Smooth muscle cell (in vitro differentiated cells): ENCODE measurements at regions not wholly inside any gene's neighbourhood (a gene's known extent, or its start where the extent isn't known, plus 50 kb on each side); places are given as distances from the start of the nearest gene placed in this dataset.

Source experiments
- DNase-seq: peaks from one replicate; lab custom pipeline; 2025; ENCODE audit not compliant: unreplicated experiment; lab: John Stamatoyannopoulos, UW
- H2AFZ ChIP-seq: fragments of 200-600 bp; sonication (generic); 2 replicates; pipeline ENCODE4 v1.6.0; 2016; ENCODE audit warnings: antibody characterized with exemption, low read depth, mild to moderate bottlenecking
- H3F3A ChIP-seq: fragments of 200-600 bp; sonication (generic); 2 replicates; pipeline ENCODE4 v1.6.0; 2017; ENCODE audit warnings: antibody characterized with exemption, low read depth
- H3K27ac ChIP-seq: fragments of 200-600 bp; sonication (generic); 2 replicates; pipeline ENCODE4 v1.5.1; 2016; ENCODE audit warnings: low read depth, mild to moderate bottlenecking
- H3K27me3 ChIP-seq: fragments of 200-600 bp; sonication (generic); 2 replicates; pipeline ENCODE4 v1.6.1; 2016; ENCODE audit warnings: low read depth, mild to moderate bottlenecking
- H3K36me3 ChIP-seq: fragments of 200-600 bp; sonication (generic); 2 replicates; pipeline ENCODE4 v1.5.1; 2016; ENCODE audit warnings: low read depth
- H3K4me1 ChIP-seq: fragments of 200-600 bp; sonication (generic); 2 replicates; pipeline ENCODE4 v1.5.1; 2016; ENCODE audit warnings: low read depth
- H3K4me2 ChIP-seq: fragments of 200-600 bp; sonication (generic); 2 replicates; pipeline ENCODE4 v1.6.0; 2016; ENCODE audit warnings: mild to moderate bottlenecking
- H3K4me3 ChIP-seq: fragments of 200-600 bp; sonication (generic); 2 replicates; pipeline ENCODE4 v1.5.1; 2016; ENCODE audit warnings: mild to moderate bottlenecking
- H3K79me2 ChIP-seq: fragments of 200-600 bp; sonication (generic); 2 replicates; pipeline ENCODE4 v1.6.0; 2016; ENCODE audit warnings: low read depth, mild to moderate bottlenecking
- H3K9ac ChIP-seq: fragments of 200-600 bp; sonication (generic); 2 replicates; pipeline ENCODE4 v1.6.0; 2016; ENCODE audit warnings: low read depth
- H3K9me3 ChIP-seq: fragments of 200-600 bp; sonication (generic); replicated peaks from 2 replicates; pipeline ENCODE4 v1.5.1; 2016; ENCODE audit warnings: low read depth
- H4K20me1 ChIP-seq: fragments of 200-600 bp; sonication (generic); 2 replicates; pipeline ENCODE4 v1.6.0; 2016; ENCODE audit warnings: low read depth
- WGBS: methylation state at CpG from one replicate; pipeline ENCODE4 v1.1.7; 2016; ENCODE audit warnings: low lambda C conversion rate; 5-methylcytosine and 5-hydroxymethylcytosine counted together
- TF ChIP-seq, protein P1 (sequence below): fragments of 200-600 bp; sonication (generic); IDR thresholded peaks from 2 replicates; pipeline ENCODE4 v1.5.1; 2017; ENCODE audit warnings: borderline replicate concordance, mild to moderate bottlenecking, antibody characterized with exemption; ENCODE audit not compliant: insufficient read depth, poor library complexity, severe bottlenecking

DNA sequence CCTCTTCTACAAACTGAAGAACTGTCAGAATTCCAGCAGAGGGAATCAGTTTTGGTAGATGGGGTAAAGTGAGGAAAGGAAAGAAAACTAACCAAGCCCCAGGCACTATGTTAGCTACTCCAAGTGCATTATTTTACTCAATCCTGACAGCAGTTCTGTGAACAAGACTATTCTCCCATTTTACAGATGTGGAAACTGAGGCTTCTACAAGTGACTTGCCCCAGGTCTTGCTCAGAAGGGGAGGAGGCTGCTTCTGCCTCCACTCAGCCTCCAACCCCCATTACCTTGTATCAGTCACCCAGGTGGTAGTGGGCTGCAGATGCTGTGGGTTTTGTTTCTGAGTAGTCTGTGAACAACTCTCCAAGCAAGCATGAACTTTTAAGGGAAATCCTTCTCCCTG lies 315.2 kb upstream of the MAF start:
- no peaks in the 10 kb centered on the region for H3K27me3 ChIP-seq
- H3K9ac ChIP-seq = no peak overlapping the region
- H3K4me3 ChIP-seq = no peak overlapping the region
- no peak for DNase-seq
- H3K4me1 ChIP-seq = peaks cover 9% of the 10 kb centered on the region
- no peaks in the 10 kb centered on the region for H3F3A ChIP-seq
- no peaks in the 10 kb centered on the region for H3K36me3 ChIP-seq
- TF ChIP-seq, protein P1, sequence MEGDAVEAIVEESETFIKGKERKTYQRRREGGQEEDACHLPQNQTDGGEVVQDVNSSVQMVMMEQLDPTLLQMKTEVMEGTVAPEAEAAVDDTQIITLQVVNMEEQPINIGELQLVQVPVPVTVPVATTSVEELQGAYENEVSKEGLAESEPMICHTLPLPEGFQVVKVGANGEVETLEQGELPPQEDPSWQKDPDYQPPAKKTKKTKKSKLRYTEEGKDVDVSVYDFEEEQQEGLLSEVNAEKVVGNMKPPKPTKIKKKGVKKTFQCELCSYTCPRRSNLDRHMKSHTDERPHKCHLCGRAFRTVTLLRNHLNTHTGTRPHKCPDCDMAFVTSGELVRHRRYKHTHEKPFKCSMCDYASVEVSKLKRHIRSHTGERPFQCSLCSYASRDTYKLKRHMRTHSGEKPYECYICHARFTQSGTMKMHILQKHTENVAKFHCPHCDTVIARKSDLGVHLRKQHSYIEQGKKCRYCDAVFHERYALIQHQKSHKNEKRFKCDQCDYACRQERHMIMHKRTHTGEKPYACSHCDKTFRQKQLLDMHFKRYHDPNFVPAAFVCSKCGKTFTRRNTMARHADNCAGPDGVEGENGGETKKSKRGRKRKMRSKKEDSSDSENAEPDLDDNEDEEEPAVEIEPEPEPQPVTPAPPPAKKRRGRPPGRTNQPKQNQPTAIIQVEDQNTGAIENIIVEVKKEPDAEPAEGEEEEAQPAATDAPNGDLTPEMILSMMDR = no peak
- H3K4me2 ChIP-seq = no peak overlapping the region
- H3K27ac ChIP-seq = no peak overlapping the region
- no peaks in the 10 kb centered on the region for H4K20me1 ChIP-seq
- no peak overlapping the region for H2AFZ ChIP-seq
- no peaks in the 10 kb centered on the region for H3K9me3 ChIP-seq
- no peaks in the 10 kb centered on the region for H3K79me2 ChIP-seq

DNA sequence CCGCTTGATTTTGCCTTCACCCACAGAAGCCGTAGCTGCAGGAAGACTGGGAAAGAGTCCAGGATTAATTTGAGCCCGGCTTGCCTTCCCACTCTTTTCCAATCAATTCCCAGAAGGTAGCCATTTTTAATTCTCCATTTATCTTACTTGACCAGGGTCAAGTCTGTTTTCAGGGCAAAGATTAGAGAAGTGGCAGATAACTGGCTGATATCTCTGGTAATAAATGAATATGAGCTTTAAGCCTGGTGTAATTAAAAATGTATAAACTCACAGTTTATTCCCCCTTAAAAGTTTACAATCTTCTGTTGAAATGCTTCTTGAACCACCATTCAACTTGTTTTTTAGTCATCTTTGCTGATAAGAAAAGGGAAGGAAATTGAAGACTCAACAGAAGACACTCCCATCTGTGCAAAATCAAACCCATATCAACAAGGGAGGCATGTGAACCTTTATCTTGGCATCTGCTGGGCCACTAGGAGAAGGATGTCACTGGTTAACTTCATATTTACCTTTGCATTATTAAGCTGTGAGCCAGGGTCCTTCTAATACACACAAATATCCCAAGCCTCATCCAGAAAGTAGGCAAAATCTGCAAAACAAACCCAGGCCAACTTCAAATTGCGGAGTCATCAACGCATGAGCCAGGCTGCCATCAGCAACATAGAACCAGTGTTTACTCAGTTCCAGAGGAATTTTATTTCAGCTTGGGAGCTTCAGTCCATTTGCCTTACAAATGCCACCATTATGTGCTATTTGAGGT lies 314.6 kb upstream of the MAF start:
- no peak overlapping the region for H2AFZ ChIP-seq
- peaks cover 9% of the 10 kb centered on the region for H3K4me1 ChIP-seq
- H3K4me2 ChIP-seq = no peak overlapping the region
- H3K27me3 ChIP-seq = no peaks in the 10 kb centered on the region
- TF ChIP-seq, protein P1 = no peak
- no peaks in the 10 kb centered on the region for H3K9me3 ChIP-seq
- no peak overlapping the region for H3K9ac ChIP-seq
- no peaks in the 10 kb centered on the region for H4K20me1 ChIP-seq
- WGBS = 76% methylated on average over 5 of the region's 5 CpGs
- H3K36me3 ChIP-seq = no peaks in the 10 kb centered on the region
- no peaks in the 10 kb centered on the region for H3F3A ChIP-seq
- no peak for DNase-seq
- H3K79me2 ChIP-seq = no peaks in the 10 kb centered on the region
- no peak overlapping the region for H3K27ac ChIP-seq
- no peak overlapping the region for H3K4me3 ChIP-seq

DNA sequence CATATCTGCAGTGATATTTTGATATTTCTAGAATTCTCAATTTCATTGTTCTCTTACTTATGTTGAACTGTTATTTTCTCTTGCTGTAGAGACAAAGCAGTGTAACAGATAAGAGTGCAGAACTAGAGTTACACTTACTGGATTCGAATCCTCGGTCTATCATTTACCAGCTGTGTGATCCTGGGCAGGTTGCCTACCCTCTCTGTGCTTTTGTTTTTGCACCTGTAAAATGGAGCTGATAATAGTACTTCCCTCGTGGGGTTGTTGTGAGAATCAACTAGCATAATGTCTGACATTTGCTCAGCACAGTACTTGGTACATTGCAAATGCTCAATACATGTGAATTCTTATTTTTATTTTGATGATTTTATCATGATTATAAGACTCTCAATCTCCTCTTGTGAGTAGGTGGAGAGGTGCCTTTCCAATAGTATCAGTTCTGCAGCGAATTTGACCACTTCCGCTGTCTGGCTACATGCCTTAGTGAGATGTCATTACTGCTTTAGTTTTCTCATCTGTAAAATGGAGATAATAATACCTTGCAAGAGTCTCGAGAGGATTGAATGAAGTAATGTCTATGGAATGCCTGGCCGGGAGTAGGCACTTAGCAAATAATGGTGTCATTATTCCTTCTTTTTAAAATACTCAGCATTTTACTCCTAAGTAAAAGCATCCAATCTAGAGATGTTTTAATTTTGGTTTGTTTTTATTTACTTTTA lies 312.2 kb upstream of the MAF start:
- Histone ChIP-seq H4K20me1 (no peaks in the 10 kb centered on the region), H3K9me3 (no peaks in the 10 kb centered on the region), H3K27me3 (no peaks in the 10 kb centered on the region), H3K4me2 (no peak overlapping the region), H3F3A (no peaks in the 10 kb centered on the region), H3K9ac (no peak overlapping the region), H3K27ac (no peak overlapping the region), H3K4me3 (no peak overlapping the region), H3K79me2 (no peaks in the 10 kb centered on the region), H3K36me3 (no peaks in the 10 kb centered on the region), H3K4me1 (peaks cover 4% of the 10 kb centered on the region), H2AFZ (no peak overlapping the region)
- no peak for DNase-seq
- TF ChIP-seq, protein P1 = no peak
- 68% methylated on average over 7 of the region's 7 CpGs for WGBS
